A673 (cell line): ENCODE measurements at regions not wholly inside any gene's neighbourhood (a gene's known extent, or its start where the extent isn't known, plus 50 kb on each side); places are given as distances from the start of the nearest gene placed in this dataset.

Experiments used
- EZH2 ChIP-seq: fragments of 200-600 bp; sonication (generic); IDR thresholded peaks from 2 replicates; pipeline ENCODE4 v1.6.1; 2017; ENCODE audit warnings: borderline replicate concordance, low read depth, mild to moderate bottlenecking, mixed read lengths, antibody characterized with exemption, low read length; ENCODE audit not compliant: poor library complexity, severe bottlenecking
- TF ChIP-seq, protein P1 (sequence below): fragments of 300-800, 200-600 bp; sonication (generic); conservative IDR thresholded peaks from 2 replicates; pipeline ENCODE4 v1.5.1; 2017; ENCODE audit warnings: low read depth, mild to moderate bottlenecking, antibody characterized with exemption, low read length, moderate library complexity, mixed read lengths

DNA sequence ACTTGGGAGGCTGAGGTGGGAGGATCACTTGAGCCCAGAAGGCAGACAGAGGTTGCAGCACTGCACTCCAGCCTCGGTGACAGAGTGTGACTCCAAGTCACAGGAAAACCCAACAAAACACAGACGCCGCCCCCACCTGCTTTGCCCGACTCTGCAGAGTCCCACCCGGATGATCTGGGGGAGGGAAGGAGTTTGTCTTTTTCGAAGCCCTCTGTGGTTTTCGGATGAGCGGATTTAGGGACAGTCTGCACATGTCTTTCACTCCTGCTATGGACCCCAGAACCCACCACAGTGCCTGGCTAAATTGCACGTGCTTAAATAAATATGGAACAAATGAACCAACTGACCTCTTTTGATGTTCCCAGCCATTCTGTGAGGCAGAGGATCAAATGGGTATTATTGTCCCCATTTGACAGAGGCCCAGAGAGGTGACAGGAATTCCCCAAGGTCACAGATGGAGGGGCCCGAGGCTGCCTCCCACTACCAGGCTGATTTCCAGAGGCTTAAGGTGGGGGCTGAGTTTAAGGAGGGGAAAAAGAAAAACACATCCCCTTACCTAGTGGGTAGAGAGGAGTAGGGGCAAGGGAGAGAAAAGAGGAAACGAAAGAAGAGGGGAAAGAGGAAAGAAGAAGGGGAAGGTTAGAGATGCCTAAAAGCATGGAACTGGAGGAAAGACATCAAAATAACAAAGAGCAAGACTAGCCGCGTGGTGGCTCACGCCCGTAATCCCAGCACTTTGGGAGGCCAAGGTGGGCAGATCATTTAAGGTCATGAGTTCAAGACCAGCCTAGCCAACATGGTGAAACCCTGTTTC, 59.4 kb upstream of the TFRC start:
- TF ChIP-seq, protein P1, sequence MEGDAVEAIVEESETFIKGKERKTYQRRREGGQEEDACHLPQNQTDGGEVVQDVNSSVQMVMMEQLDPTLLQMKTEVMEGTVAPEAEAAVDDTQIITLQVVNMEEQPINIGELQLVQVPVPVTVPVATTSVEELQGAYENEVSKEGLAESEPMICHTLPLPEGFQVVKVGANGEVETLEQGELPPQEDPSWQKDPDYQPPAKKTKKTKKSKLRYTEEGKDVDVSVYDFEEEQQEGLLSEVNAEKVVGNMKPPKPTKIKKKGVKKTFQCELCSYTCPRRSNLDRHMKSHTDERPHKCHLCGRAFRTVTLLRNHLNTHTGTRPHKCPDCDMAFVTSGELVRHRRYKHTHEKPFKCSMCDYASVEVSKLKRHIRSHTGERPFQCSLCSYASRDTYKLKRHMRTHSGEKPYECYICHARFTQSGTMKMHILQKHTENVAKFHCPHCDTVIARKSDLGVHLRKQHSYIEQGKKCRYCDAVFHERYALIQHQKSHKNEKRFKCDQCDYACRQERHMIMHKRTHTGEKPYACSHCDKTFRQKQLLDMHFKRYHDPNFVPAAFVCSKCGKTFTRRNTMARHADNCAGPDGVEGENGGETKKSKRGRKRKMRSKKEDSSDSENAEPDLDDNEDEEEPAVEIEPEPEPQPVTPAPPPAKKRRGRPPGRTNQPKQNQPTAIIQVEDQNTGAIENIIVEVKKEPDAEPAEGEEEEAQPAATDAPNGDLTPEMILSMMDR, result no peak
- no peak for TF ChIP-seq EZH2
